Naive thymus-derived CD4-positive, alpha-beta T cell (primary cell): ENCODE measurements at regions not wholly inside any gene's neighbourhood (a gene's known extent, or its start where the extent isn't known, plus 50 kb on each side); places are given as distances from the start of the nearest gene placed in this dataset.

ENCODE experiments used
- ATAC-seq: fragments of 150-1000 bp; cut with Tn5 transposase; 2 replicates; pipeline ENCODE4 v1.10.0; 2021; ENCODE audit warnings: mild to moderate bottlenecking, moderate library complexity
- CTCF ChIA-PET: fragments of 350-600 bp; sonication (Branson Sonifier 250); formaldehyde crosslinking; loops from one replicate; lab custom pipeline; 2021; ENCODE audit warnings: antibody characterized with exemption; lab: Charles Lee
- POLR2A ChIA-PET: fragments of 350-600 bp; sonication (Branson Sonifier 250); formaldehyde crosslinking; loops from one replicate; lab custom pipeline; 2021; ENCODE audit warnings: antibody characterized with exemption, inconsistent platforms; lab: Charles Lee
- DNase-seq, 9 donors: peaks; one replicate each; pipeline versions ENCODE4 v3.0.0 to v3.0.0-alpha.2; 2020 to 2022; ENCODE audit warnings: mixed read lengths in 1 of 9
- H3K27ac ChIP-seq: one replicate; pipeline ENCODE4 v1.7.0; 2013; ENCODE audit warnings: mild to moderate bottlenecking, low read depth, low read length, moderate library complexity
- H3K27me3 ChIP-seq, 2 donors: one replicate each; pipeline ENCODE4 v1.7.0; 2013; ENCODE audit warnings: low read length in 2 of 2, mild to moderate bottlenecking in 2 of 2, moderate library complexity in 2 of 2; ENCODE audit not compliant: control insufficient read depth in 2 of 2, insufficient read depth in 2 of 2
- H3K36me3 ChIP-seq, 3 experiments: 1 replicate in 2 of 3; 2 replicates in 1 of 3; pipeline ENCODE4 v1.7.0; 2013; ENCODE audit warnings: low read length in 3 of 3, mild to moderate bottlenecking in 3 of 3, moderate library complexity in 1 of 3; ENCODE audit not compliant: insufficient read depth in 3 of 3, control insufficient read depth in 2 of 3
- H3K4me1 ChIP-seq, 2 donors: one replicate each; pipeline ENCODE4 v1.7.0; 2013; ENCODE audit warnings: low read length in 2 of 2, mild to moderate bottlenecking in 2 of 2, moderate library complexity in 1 of 2; ENCODE audit not compliant: control insufficient read depth in 2 of 2, insufficient read depth in 2 of 2
- H3K4me3 ChIP-seq: 2 replicates; pipeline ENCODE4 v1.7.0; 2013; ENCODE audit warnings: mild to moderate bottlenecking, low read length
- H3K9me3 ChIP-seq, 3 experiments: 1 replicate in 2 of 3; 2 replicates in 1 of 3; pipeline ENCODE4 v1.7.0; 2013; ENCODE audit warnings: low read length in 3 of 3; ENCODE audit not compliant: control insufficient read depth in 2 of 3
- H3K27ac Mint-ChIP-seq, 9 donors: one replicate each; pipeline ENCODE4 v1.8.0; 2020 to 2022; ENCODE audit warnings: mixed read lengths in 9 of 9, mild to moderate bottlenecking in 8 of 9, moderate library complexity in 5 of 9, inconsistent platforms in 2 of 9
- H3K27me3 Mint-ChIP-seq, 5 donors: one replicate each; pipeline ENCODE4 v1.8.0; 2021 to 2022; ENCODE audit warnings: mixed read lengths in 5 of 5, mild to moderate bottlenecking in 1 of 5
- H3K36me3 Mint-ChIP-seq, 5 donors: one replicate each; pipeline ENCODE4 v1.8.0; 2020 to 2022; ENCODE audit warnings: mixed read lengths in 5 of 5, mild to moderate bottlenecking in 3 of 5, inconsistent platforms in 1 of 5
- H3K4me1 Mint-ChIP-seq, 7 donors: one replicate each; pipeline ENCODE4 v1.8.0; 2020 to 2022; ENCODE audit warnings: mixed read lengths in 7 of 7, mild to moderate bottlenecking in 3 of 7, inconsistent platforms in 1 of 7
- H3K4me3 Mint-ChIP-seq, 10 donors: one replicate each; pipeline ENCODE4 v1.8.0; 2020 to 2022; ENCODE audit warnings: mild to moderate bottlenecking in 10 of 10, mixed read lengths in 10 of 10, moderate library complexity in 6 of 10, inconsistent platforms in 2 of 10
- H3K9me3 Mint-ChIP-seq, 11 donors: one replicate each; pipeline ENCODE4 v1.8.0; 2020 to 2022; ENCODE audit warnings: mixed read lengths in 11 of 11, mild to moderate bottlenecking in 4 of 11, inconsistent platforms in 1 of 11, moderate library complexity in 1 of 11
- intact Hi-C, 2 donors: fragments of 100-400 bp; cut with micrococcal nuclease; formaldehyde crosslinking; loops; one replicate each; pipeline ENCODE4 v1.15.1; 2023

GRCh38 chr3:80855482-80855881, 906.0 kb downstream of the GBE1 start:
- Mint-ChIP-seq H3K4me1 (no peaks in the 10 kb centered on the region), H3K36me3 (no peaks in the 10 kb centered on the region), H3K9me3 (peaks cover under 1 to 27% (median 5%) of the 10 kb centered on the region in 11 donors), H3K4me3 (no peak overlapping the region), H3K27ac (no peak overlapping the region), H3K27me3 (no peaks in the 10 kb centered on the region)
- no peak overlapping the region for H3K4me3 ChIP-seq
- CTCF ChIA-PET, result no interaction called here
- H3K27me3 ChIP-seq, result no peaks in the 10 kb centered on the region
- ATAC-seq (no peak), DNase-seq (no peak)
- intact Hi-C loops, result no loop called here
- POLR2A ChIA-PET, result no interaction called here
- no peaks in the 10 kb centered on the region for H3K4me1 ChIP-seq
- H3K36me3 ChIP-seq, result no peaks in the 10 kb centered on the region
- H3K27ac ChIP-seq, result no peak overlapping the region
- H3K9me3 ChIP-seq, result no peaks in the 10 kb centered on the region

GRCh38 chr3:80836395-80836794, 925.0 kb downstream of the GBE1 start:
- H3K27ac Mint-ChIP-seq, result no peak overlapping the region
- ChIA-PET POLR2A (no interaction called here), CTCF (no interaction called here)
- Histone ChIP-seq H3K4me3 (no peak overlapping the region), H3K9me3 (no peaks in the 10 kb centered on the region), H3K27me3 (no peaks in the 10 kb centered on the region), H3K27ac (no peak overlapping the region), H3K4me1 (no peaks in the 10 kb centered on the region), H3K36me3 (no peaks in the 10 kb centered on the region)
- intact Hi-C loops, result no loop called here
- H3K9me3 Mint-ChIP-seq, result peaks cover 1 to 26% (median 9%) of the 10 kb centered on the region in 11 donors
- H3K27me3 Mint-ChIP-seq, result no peaks in the 10 kb centered on the region
- ATAC-seq (no peak), DNase-seq (no peak)
- no peaks in the 10 kb centered on the region for H3K36me3 Mint-ChIP-seq
- H3K4me3 Mint-ChIP-seq, result no peak overlapping the region
- no peaks in the 10 kb centered on the region for H3K4me1 Mint-ChIP-seq

DNA sequence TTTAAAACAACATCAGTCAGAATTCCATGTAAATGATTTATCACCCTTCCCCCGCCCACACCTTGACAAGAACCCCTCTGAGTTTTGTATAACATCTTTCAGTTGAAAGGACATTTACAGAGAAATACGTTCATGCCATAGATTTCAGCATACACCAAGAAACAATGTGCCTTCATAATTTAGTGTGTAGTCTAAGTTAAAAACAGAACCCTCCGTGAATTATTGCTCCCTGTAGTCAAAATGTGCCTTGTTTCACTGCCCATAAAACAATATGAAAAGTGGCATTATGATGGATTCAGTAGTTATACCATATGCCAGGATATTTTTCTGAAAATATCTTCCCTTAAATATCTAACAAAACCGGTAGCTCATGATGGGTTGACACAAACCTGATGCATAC, 953.9 kb downstream of the GBE1 start:
- CTCF ChIA-PET, result no interaction called here
- no peaks in the 10 kb centered on the region for H3K4me1 Mint-ChIP-seq
- H3K36me3 Mint-ChIP-seq, result no peaks in the 10 kb centered on the region
- Histone ChIP-seq H3K4me1 (no peaks in the 10 kb centered on the region), H3K27ac (no peak overlapping the region), H3K36me3 (no peaks in the 10 kb centered on the region), H3K9me3 (no peaks in the 10 kb centered on the region), H3K4me3 (no peak overlapping the region), H3K27me3 (no peaks in the 10 kb centered on the region)
- H3K9me3 Mint-ChIP-seq, result peaks cover 0 to 22% (median 2%) of the 10 kb centered on the region in 11 donors
- no peak overlapping the region for H3K27ac Mint-ChIP-seq
- ATAC-seq (no peak), DNase-seq (no peak)
- intact Hi-C loops, result no loop called here
- POLR2A ChIA-PET, result no interaction called here
- no peak overlapping the region for H3K4me3 Mint-ChIP-seq
- H3K27me3 Mint-ChIP-seq, result no peaks in the 10 kb centered on the region

DNA sequence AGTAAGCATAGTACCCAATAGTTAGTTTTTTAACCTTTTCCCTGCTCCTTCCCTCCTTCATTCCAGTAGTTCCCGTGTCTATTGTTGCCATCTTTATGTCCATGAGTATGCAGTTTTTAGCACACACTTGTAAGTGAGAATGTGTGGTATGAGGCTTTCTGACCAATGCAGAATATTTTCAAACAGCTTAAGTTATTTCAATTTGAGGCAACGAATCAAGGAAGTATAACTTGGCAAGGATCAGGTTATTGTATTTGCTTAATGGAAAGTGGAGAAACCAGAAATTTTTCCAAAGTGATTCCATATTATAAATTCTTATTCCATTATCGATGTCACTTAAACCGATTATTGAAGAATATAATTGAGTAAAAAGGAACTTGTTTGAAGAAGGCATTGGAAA, 954.8 kb downstream of the GBE1 start:
- H3K27me3 Mint-ChIP-seq, result no peaks in the 10 kb centered on the region
- H3K9me3 ChIP-seq, result no peaks in the 10 kb centered on the region
- intact Hi-C loops, result no loop called here
- no peak overlapping the region for H3K27ac ChIP-seq
- H3K4me1 ChIP-seq, result no peaks in the 10 kb centered on the region
- DNase-seq, result no peak
- H3K27ac Mint-ChIP-seq, result no peak overlapping the region
- ChIA-PET POLR2A (no interaction called here), CTCF (no interaction called here)
- H3K4me1 Mint-ChIP-seq, result no peaks in the 10 kb centered on the region
- H3K36me3 Mint-ChIP-seq, result no peaks in the 10 kb centered on the region
- H3K4me3 Mint-ChIP-seq, result no peak overlapping the region
- peaks cover 0 to 22% (median 2%) of the 10 kb centered on the region in 11 donors for H3K9me3 Mint-ChIP-seq
- ATAC-seq, result no peak
- H3K4me3 ChIP-seq, result no peak overlapping the region
- no peaks in the 10 kb centered on the region for H3K36me3 ChIP-seq
- no peaks in the 10 kb centered on the region for H3K27me3 ChIP-seq

DNA sequence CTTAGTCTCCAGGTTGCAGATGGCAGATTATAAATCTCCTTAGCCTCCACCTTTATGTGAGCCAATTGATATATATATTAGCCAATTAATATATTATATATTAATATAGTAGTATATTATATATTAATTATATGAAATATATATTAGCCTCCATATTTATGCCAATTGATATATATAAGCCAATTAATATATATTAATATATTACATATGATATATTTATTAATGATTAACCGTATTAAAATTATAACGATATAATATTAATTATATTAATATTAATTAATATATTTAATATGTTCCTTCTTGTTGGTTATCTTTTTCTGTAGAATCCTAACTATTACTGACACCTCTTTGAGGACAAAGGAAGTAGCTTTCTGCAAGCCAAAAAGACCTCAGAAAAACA, 972.5 kb downstream of the GBE1 start:
- H3K4me3 ChIP-seq, result no peak overlapping the region
- Mint-ChIP-seq H3K27ac (no peak overlapping the region), H3K27me3 (no peaks in the 10 kb centered on the region), H3K4me3 (no peak overlapping the region), H3K9me3 (peaks cover 1 to 13% (median 6%) of the 10 kb centered on the region in 11 donors), H3K36me3 (no peaks in the 10 kb centered on the region), H3K4me1 (no peaks in the 10 kb centered on the region)
- ATAC-seq (no peak), DNase-seq (no peak)
- intact Hi-C loops, result no loop called here
- H3K27me3 ChIP-seq, result no peaks in the 10 kb centered on the region
- no peaks in the 10 kb centered on the region for H3K4me1 ChIP-seq
- ChIA-PET POLR2A (no interaction called here), CTCF (interaction anchor here (0.5 kb wide), 1 partner anchor 188 kb away, joined by 3 read pairs; no protein-coding TSS in a partner anchor)
- no peaks in the 10 kb centered on the region for H3K36me3 ChIP-seq
- no peak overlapping the region for H3K27ac ChIP-seq
- H3K9me3 ChIP-seq, result no peaks in the 10 kb centered on the region

DNA sequence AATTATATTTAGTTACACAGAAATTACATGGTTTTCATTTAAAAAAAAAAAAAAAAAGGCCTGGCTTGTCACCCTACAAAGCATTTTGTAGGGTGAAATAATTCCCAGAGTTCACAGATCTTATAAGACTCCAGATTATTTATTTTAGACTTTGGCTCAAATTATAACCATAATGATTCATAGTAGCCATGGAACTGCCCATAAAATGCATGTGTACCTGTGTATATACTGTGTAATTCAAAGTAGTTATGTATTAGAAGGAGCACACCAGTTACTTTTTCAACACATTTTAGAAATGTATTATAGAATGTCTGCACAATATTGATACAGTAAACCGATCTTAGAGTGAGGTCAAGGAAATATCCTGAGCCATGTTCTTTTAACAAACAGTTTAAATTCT, 975.6 kb downstream of the GBE1 start:
- Mint-ChIP-seq H3K4me3 (no peak overlapping the region), H3K9me3 (peaks cover 0 to 21% (median 6%) of the 10 kb centered on the region in 11 donors), H3K36me3 (no peaks in the 10 kb centered on the region), H3K27ac (no peak overlapping the region), H3K27me3 (no peaks in the 10 kb centered on the region), H3K4me1 (no peaks in the 10 kb centered on the region)
- Histone ChIP-seq H3K9me3 (no peaks in the 10 kb centered on the region), H3K27ac (no peak overlapping the region), H3K27me3 (no peaks in the 10 kb centered on the region), H3K36me3 (no peaks in the 10 kb centered on the region), H3K4me3 (no peak overlapping the region), H3K4me1 (no peaks in the 10 kb centered on the region)
- ATAC-seq, result no peak
- POLR2A ChIA-PET, result no interaction called here
- intact Hi-C loops, result no loop called here
- no peak for DNase-seq
- CTCF ChIA-PET, result no interaction called here

GRCh38 chr3:80785475-80785874, 976.0 kb downstream of the GBE1 start:
- H3K4me1 Mint-ChIP-seq, result no peaks in the 10 kb centered on the region
- Histone ChIP-seq H3K27me3 (no peaks in the 10 kb centered on the region), H3K4me3 (no peak overlapping the region), H3K9me3 (no peaks in the 10 kb centered on the region), H3K36me3 (no peaks in the 10 kb centered on the region), H3K27ac (no peak overlapping the region), H3K4me1 (no peaks in the 10 kb centered on the region)
- intact Hi-C loops, result no loop called here
- H3K36me3 Mint-ChIP-seq, result no peaks in the 10 kb centered on the region
- peaks cover 0 to 21% (median 6%) of the 10 kb centered on the region in 11 donors for H3K9me3 Mint-ChIP-seq
- H3K4me3 Mint-ChIP-seq, result no peak overlapping the region
- DNase-seq (no peak), ATAC-seq (no peak)
- POLR2A ChIA-PET, result no interaction called here
- CTCF ChIA-PET, result no interaction called here
- H3K27me3 Mint-ChIP-seq, result no peaks in the 10 kb centered on the region
- no peak overlapping the region for H3K27ac Mint-ChIP-seq
